ENCODE measurements at regions not wholly inside any gene's neighbourhood (a gene's known extent, or its start where the extent isn't known, plus 50 kb on each side); places are given as distances from the start of the nearest gene placed in this dataset.

- TF ChIP-seq POLR2A (IDR thresholded peaks at IDR 0.05), result no peak
- TF ChIP-seq CTCF (IDR thresholded peaks at IDR 0.05), result no peak
These were observed 62.9 kb upstream of the HDGFL1 start for GRCh38 chr6:22506496-22506895.
